SK-N-SH (cell line): ENCODE measurements at regions not wholly inside any gene's neighbourhood (a gene's known extent, or its start where the extent isn't known, plus 50 kb on each side); places are given as distances from the start of the nearest gene placed in this dataset.
"Not testable (repeated sequence)": the region's sequence is repeated elsewhere in the genome, so short reads cannot be mapped to it uniquely, and the experiment has no call there.

Source experiments
- CTCF ChIA-PET: fragments of 300-600, 350-600 bp; formaldehyde crosslinking; extraction: SDS; loops from one replicate; lab custom pipeline; 2021; lab: Yijun Ruan, JAX
- POLR2A ChIA-PET: fragments of 350-600 bp; sonication (Branson Sonifier 250); formaldehyde crosslinking; extraction: SDS; loops from one replicate; lab custom pipeline; 2020; ENCODE audit warnings: antibody characterized with exemption, inconsistent platforms; lab: Yijun Ruan, JAX
- DNase-seq: peaks from one replicate; pipeline ENCODE4 v3.0.0; 2012
- H2AFZ ChIP-seq: fragments of 200-600 bp; sonication (generic); 2 replicates; pipeline ENCODE4 v1.8.1; 2016; ENCODE audit warnings: antibody characterized with exemption, mild to moderate bottlenecking, low read depth
- H3F3A ChIP-seq: fragments of 200-600 bp; sonication (generic); replicated peaks from 2 replicates; pipeline ENCODE3; 2016; ENCODE audit warnings: antibody characterized with exemption, mild to moderate bottlenecking; ENCODE audit not compliant: insufficient read depth
- H3K27ac ChIP-seq, 2 experiments: fragments of 200-500 bp in 1 of 2; fragments of 200-600 bp in 1 of 2; sonication (Bioruptor generic) in 1 of 2; sonication (generic), shearing (Covaris generic) in 1 of 2; 2 replicates each; pipeline versions ENCODE4 v1.5.1 to v1.6.1; 2014 to 2016; ENCODE audit warnings: low read depth in 2 of 2, inconsistent platforms in 1 of 2, low read length in 1 of 2, mild to moderate bottlenecking in 1 of 2, mixed read lengths in 1 of 2
- H3K27me3 ChIP-seq: fragments of 200-600 bp; sonication (generic), shearing (Covaris generic); 2 replicates; pipeline ENCODE4 v1.6.1; 2016; ENCODE audit warnings: mixed run types; ENCODE audit not compliant: insufficient read depth
- H3K36me3 ChIP-seq, 2 experiments: fragments of 200-500 bp in 1 of 2; fragments of 200-600 bp in 1 of 2; sonication (Bioruptor generic) in 1 of 2; sonication (generic) in 1 of 2; replicated peaks in 1 of 2; 2 replicates each; pipeline versions ENCODE3 to v1.5.1; 2014 to 2016; ENCODE audit warnings: low read length in 1 of 2, mild to moderate bottlenecking in 1 of 2; ENCODE audit not compliant: insufficient read depth in 2 of 2, control insufficient read depth in 1 of 2
- H3K4me1 ChIP-seq, 2 experiments: fragments of 200-500 bp in 1 of 2; fragments of 200-600 bp in 1 of 2; sonication (Bioruptor generic) in 1 of 2; sonication (generic), shearing (Covaris generic) in 1 of 2; 2 replicates each; pipeline versions ENCODE4 v1.5.1 to v1.6.1; 2014 to 2016; ENCODE audit warnings: low read depth in 1 of 2, low read length in 1 of 2, mixed run types in 1 of 2; ENCODE audit not compliant: insufficient read depth in 2 of 2, control insufficient read depth in 1 of 2
- H3K4me2 ChIP-seq: fragments of 200-600 bp; sonication (generic), shearing (Covaris generic); 2 replicates; pipeline ENCODE4 v1.6.1; 2017; ENCODE audit warnings: mixed run types
- H3K4me3 ChIP-seq, 2 experiments: fragments of 200-500 bp in 1 of 2; fragments of 200-600 bp in 1 of 2; sonication (Bioruptor generic) in 1 of 2; sonication (generic), shearing (Covaris generic) in 1 of 2; 2 replicates each; pipeline versions ENCODE4 v1.5.1 to v1.8.1; 2014 to 2016; ENCODE audit warnings: low read depth in 2 of 2, inconsistent platforms in 1 of 2, low read length in 1 of 2, mild to moderate bottlenecking in 1 of 2, mixed read lengths in 1 of 2, moderate library complexity in 1 of 2
- H3K79me2 ChIP-seq: fragments of 200-600 bp; sonication (generic); 2 replicates; pipeline ENCODE4 v1.8.1; 2017; ENCODE audit warnings: mild to moderate bottlenecking; ENCODE audit not compliant: insufficient read depth
- H3K9ac ChIP-seq: fragments of 200-600 bp; sonication (generic); 2 replicates; pipeline ENCODE4 v1.6.1; 2017; ENCODE audit warnings: mixed run types
- H3K9me2 ChIP-seq: fragments of 200-600 bp; sonication (generic); 2 replicates; pipeline ENCODE4 v1.6.1; 2017; ENCODE audit warnings: mixed run types
- H3K9me3 ChIP-seq: fragments of 200-600 bp; sonication (generic); 2 replicates; pipeline ENCODE4 v1.6.1; 2017; ENCODE audit warnings: mixed run types, mild to moderate bottlenecking, moderate library complexity
- H4K20me1 ChIP-seq: fragments of 200-600 bp; sonication (generic); 2 replicates; pipeline ENCODE4 v1.6.1; 2017; ENCODE audit warnings: mild to moderate bottlenecking, mixed run types; ENCODE audit not compliant: insufficient read depth
- CHD2 ChIP-seq: fragments of 150-350 bp; IDR thresholded peaks from 2 replicates; pipeline ENCODE4 v1.6.1; 2018; ENCODE audit warnings: low read length; ENCODE audit not compliant: partially characterized antibody
- CTCF ChIP-seq: fragments of 200-600 bp; sonication (generic); IDR thresholded peaks from 2 replicates; pipeline ENCODE4 v1.6.1; 2017; ENCODE audit warnings: antibody characterized with exemption, mild to moderate bottlenecking, moderate library complexity
- ELF1 ChIP-seq: IDR thresholded peaks from 2 replicates; pipeline ENCODE4 v1.4.0; 2012
- EZH2phosphoT487 ChIP-seq: fragments of 200-600 bp; sonication (generic); IDR thresholded peaks from 2 replicates; pipeline ENCODE4 v1.6.1; 2017; ENCODE audit warnings: low read depth, mixed run types, mild to moderate bottlenecking, antibody characterized with exemption, moderate library complexity, borderline replicate concordance
- FOXJ3 ChIP-seq: sonication (generic); formaldehyde crosslinking; IDR thresholded peaks from 2 replicates; pipeline ENCODE4 v1.5.1; 2020; ENCODE audit warnings: mild to moderate bottlenecking, missing genetic modification reagents
- FOXM1 ChIP-seq: IDR thresholded peaks from 2 replicates; pipeline ENCODE4 v1.4.0; 2012; ENCODE audit warnings: low read depth, mild to moderate bottlenecking
- GABPA ChIP-seq: IDR thresholded peaks from 2 replicates; pipeline ENCODE4 v1.4.0; 2012; ENCODE audit warnings: low read depth, mild to moderate bottlenecking
- GATA2 ChIP-seq: sonication (generic); formaldehyde crosslinking; IDR thresholded peaks from 2 replicates; pipeline ENCODE4 v1.5.0; 2020; ENCODE audit warnings: mild to moderate bottlenecking, missing genetic modification reagents
- JUND ChIP-seq: IDR thresholded peaks from 2 replicates; pipeline ENCODE4 v1.4.0; 2012
- NFIC ChIP-seq: IDR thresholded peaks from 2 replicates; pipeline ENCODE4 v1.4.0; 2012; ENCODE audit warnings: borderline replicate concordance
- NRF1 ChIP-seq: IDR thresholded peaks from 2 replicates; pipeline ENCODE4 v1.6.1; 2012; ENCODE audit warnings: low read depth, mild to moderate bottlenecking, low read length
- RAD21 ChIP-seq: IDR thresholded peaks from 2 replicates; pipeline ENCODE4 v1.6.1; 2012; ENCODE audit warnings: mild to moderate bottlenecking, low read length
- SIN3A ChIP-seq: IDR thresholded peaks from 2 replicates; pipeline ENCODE4 v1.6.1; 2012; ENCODE audit warnings: low read depth, mild to moderate bottlenecking, low read length, moderate library complexity, borderline replicate concordance
- TCF12 ChIP-seq: IDR thresholded peaks from 2 replicates; pipeline ENCODE4 v1.4.0; 2012
- YY1 ChIP-seq: IDR thresholded peaks from 2 replicates; pipeline ENCODE4 v1.4.0; 2012; ENCODE audit warnings: low read depth, mild to moderate bottlenecking
- WGBS: methylation state at CpG from one replicate; pipeline ENCODE4 v1.1.6; 2017; ENCODE audit warnings: low lambda C conversion rate; 5-methylcytosine and 5-hydroxymethylcytosine counted together
- TF ChIP-seq, protein P1 (sequence below): IDR thresholded peaks from 2 replicates; pipeline ENCODE4 v1.6.1; 2012; ENCODE audit warnings: mild to moderate bottlenecking, low read depth, low read length, moderate library complexity
- TF ChIP-seq, protein P2 (sequence below): IDR thresholded peaks from 2 replicates; pipeline ENCODE4 v1.4.0; 2012; ENCODE audit warnings: low read depth, borderline replicate concordance
- TF ChIP-seq, protein P3 (sequence below): fragments of 150-350 bp; IDR thresholded peaks from 2 replicates; pipeline ENCODE4 v1.6.1; 2017; ENCODE audit warnings: antibody characterized with exemption, low read length, low read depth, borderline replicate concordance
- TF ChIP-seq, protein P4 (sequence below): IDR thresholded peaks from 2 replicates; pipeline ENCODE4; 2012

DNA sequence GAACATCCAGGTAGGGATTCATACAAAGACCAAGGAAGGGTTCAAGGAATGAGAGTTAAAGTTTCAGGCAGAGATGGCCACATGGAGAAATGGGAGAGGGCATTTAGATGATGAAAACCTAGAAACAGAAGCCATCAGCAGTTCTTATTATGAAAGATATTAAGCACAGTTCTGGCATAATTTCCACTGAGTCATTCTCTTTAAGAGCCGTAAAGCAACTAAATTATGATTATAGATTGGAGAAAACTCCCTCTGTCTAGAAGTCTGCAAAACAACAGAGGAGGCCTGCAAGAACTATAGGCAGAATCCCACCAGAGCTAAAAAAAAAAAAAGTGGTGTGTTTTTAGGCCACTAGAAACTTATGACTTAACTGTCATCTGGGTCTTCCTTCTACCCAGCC lies 157.1 kb upstream of the MPDZ start:
- Histone ChIP-seq H3K4me2 (no peak overlapping the region), H3K27me3 (no peaks in the 10 kb centered on the region), H3K4me3 (no peak overlapping the region), H2AFZ (no peak overlapping the region), H3K36me3 (no peaks in the 10 kb centered on the region), H3K4me1 (no peaks in the 10 kb centered on the region), H3K27ac (no peak overlapping the region), H3K79me2 (no peaks in the 10 kb centered on the region), H3K9ac (no peak overlapping the region), H3K9me3 (no peaks in the 10 kb centered on the region), H3K9me2 (no peaks in the 10 kb centered on the region), H3F3A (no peaks in the 10 kb centered on the region), H4K20me1 (no peaks in the 10 kb centered on the region)
- TF ChIP-seq TCF12 (no peak), EZH2phosphoT487 (no peak), FOXM1 (no peak), GABPA (no peak), RAD21 (no peak), CTCF (no peak), FOXJ3 (CRISPR knock-in tag) (no peak), NFIC (no peak), GATA2 (CRISPR knock-in tag) (no peak), SIN3A (no peak), JUND (no peak), ELF1 (no peak), YY1 (no peak), NRF1 (no peak), CHD2 (no peak)
- TF ChIP-seq, protein P1, sequence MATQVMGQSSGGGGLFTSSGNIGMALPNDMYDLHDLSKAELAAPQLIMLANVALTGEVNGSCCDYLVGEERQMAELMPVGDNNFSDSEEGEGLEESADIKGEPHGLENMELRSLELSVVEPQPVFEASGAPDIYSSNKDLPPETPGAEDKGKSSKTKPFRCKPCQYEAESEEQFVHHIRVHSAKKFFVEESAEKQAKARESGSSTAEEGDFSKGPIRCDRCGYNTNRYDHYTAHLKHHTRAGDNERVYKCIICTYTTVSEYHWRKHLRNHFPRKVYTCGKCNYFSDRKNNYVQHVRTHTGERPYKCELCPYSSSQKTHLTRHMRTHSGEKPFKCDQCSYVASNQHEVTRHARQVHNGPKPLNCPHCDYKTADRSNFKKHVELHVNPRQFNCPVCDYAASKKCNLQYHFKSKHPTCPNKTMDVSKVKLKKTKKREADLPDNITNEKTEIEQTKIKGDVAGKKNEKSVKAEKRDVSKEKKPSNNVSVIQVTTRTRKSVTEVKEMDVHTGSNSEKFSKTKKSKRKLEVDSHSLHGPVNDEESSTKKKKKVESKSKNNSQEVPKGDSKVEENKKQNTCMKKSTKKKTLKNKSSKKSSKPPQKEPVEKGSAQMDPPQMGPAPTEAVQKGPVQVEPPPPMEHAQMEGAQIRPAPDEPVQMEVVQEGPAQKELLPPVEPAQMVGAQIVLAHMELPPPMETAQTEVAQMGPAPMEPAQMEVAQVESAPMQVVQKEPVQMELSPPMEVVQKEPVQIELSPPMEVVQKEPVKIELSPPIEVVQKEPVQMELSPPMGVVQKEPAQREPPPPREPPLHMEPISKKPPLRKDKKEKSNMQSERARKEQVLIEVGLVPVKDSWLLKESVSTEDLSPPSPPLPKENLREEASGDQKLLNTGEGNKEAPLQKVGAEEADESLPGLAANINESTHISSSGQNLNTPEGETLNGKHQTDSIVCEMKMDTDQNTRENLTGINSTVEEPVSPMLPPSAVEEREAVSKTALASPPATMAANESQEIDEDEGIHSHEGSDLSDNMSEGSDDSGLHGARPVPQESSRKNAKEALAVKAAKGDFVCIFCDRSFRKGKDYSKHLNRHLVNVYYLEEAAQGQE = no peak
- TF ChIP-seq, protein P2, sequence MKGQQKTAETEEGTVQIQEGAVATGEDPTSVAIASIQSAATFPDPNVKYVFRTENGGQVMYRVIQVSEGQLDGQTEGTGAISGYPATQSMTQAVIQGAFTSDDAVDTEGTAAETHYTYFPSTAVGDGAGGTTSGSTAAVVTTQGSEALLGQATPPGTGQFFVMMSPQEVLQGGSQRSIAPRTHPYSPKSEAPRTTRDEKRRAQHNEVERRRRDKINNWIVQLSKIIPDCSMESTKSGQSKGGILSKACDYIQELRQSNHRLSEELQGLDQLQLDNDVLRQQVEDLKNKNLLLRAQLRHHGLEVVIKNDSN = no peak
- TF ChIP-seq, protein P3, sequence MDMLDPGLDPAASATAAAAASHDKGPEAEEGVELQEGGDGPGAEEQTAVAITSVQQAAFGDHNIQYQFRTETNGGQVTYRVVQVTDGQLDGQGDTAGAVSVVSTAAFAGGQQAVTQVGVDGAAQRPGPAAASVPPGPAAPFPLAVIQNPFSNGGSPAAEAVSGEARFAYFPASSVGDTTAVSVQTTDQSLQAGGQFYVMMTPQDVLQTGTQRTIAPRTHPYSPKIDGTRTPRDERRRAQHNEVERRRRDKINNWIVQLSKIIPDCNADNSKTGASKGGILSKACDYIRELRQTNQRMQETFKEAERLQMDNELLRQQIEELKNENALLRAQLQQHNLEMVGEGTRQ = no peak
- TF ChIP-seq, protein P4, sequence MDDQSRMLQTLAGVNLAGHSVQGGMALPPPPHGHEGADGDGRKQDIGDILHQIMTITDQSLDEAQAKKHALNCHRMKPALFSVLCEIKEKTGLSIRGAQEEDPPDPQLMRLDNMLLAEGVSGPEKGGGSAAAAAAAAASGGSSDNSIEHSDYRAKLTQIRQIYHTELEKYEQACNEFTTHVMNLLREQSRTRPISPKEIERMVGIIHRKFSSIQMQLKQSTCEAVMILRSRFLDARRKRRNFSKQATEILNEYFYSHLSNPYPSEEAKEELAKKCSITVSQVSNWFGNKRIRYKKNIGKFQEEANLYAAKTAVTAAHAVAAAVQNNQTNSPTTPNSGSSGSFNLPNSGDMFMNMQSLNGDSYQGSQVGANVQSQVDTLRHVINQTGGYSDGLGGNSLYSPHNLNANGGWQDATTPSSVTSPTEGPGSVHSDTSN = no peak
- ChIA-PET CTCF (interaction anchor here (0.6 to 1.8 kb wide), 4 partner anchors 9 to 1005 kb away, joined by 3 to 12 read pairs (median 3); no protein-coding TSS in a partner anchor), POLR2A (no interaction called here)
- DNase-seq = no peak
- WGBS = 42% methylated on average over 1 of the region's 1 CpG

DNA sequence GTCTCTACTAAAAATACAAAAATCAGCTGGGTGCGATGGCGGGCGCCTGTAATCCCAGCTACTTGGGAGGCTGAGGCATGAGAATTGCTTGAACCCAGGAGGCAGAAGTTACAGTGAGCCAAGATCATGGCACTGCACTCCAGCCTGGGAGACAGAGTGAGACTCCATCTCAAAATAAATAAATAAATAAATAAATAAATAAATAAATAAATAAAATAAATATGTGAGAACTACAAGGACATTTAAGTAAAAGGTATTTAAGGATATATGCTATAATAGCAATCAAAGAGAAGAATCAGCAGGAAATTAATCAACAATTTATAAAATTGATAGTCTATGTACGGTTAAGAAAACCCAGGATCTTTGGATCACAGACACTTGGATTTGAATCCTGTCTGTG lies 154.0 kb upstream of the MPDZ start:
- H3K36me3 ChIP-seq, H2AFZ ChIP-seq, H3K4me1 ChIP-seq, H3K9me3 ChIP-seq, DNase-seq, H3K4me2 ChIP-seq, H3K9me2 ChIP-seq, POLR2A ChIA-PET, H3F3A ChIP-seq, H3K9ac ChIP-seq, H3K79me2 ChIP-seq, H3K4me3 ChIP-seq, H4K20me1 ChIP-seq, H3K27ac ChIP-seq, H3K27me3 ChIP-seq: not testable (repeated sequence)
- WGBS = 97% methylated on average over 4 of the region's 4 CpGs
- CTCF ChIA-PET = interaction anchor here (1.0 to 1.6 kb wide), 2 partner anchors 344 to 996 kb away, joined by 3 to 5 read pairs; no protein-coding TSS in a partner anchor
